ENCODE measurements at regions not wholly inside any gene's neighbourhood (a gene's known extent, or its start where the extent isn't known, plus 50 kb on each side); places are given as distances from the start of the nearest gene placed in this dataset.

DNA sequence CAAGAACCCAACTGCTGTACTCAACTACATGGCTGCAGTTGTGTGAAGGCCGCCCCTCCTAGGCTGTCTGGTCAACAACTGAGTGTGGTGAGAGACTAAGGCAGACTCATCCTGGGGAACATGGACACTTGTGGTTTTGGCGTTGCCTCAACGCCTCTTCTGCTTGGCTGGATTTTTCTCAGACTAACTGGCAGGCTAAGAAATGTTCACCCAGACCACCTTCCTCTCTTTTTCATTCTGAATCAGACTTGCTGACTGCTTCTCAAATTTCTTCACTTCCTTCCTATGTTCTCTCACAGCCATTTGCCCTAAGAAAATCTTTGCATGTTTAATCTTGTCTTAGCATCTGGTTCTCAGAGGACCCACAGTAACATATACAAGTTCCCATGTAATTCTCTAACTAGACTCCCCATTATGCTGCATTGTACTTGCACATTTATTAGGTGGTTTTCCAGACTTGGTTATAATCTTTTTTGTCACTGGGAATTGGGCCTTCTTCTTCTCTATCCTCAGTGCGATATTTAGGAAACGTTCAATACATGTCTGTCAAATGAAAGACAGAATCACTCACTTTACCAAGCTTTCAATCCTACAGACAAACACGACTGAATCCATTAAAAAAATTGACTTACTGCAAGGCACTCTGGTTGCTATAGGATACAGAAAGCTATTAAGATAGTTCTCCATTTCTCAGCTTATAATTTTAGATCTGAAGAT, 327.6 kb downstream of the CCER1 start:
- TF ChIP-seq, protein P1, sequence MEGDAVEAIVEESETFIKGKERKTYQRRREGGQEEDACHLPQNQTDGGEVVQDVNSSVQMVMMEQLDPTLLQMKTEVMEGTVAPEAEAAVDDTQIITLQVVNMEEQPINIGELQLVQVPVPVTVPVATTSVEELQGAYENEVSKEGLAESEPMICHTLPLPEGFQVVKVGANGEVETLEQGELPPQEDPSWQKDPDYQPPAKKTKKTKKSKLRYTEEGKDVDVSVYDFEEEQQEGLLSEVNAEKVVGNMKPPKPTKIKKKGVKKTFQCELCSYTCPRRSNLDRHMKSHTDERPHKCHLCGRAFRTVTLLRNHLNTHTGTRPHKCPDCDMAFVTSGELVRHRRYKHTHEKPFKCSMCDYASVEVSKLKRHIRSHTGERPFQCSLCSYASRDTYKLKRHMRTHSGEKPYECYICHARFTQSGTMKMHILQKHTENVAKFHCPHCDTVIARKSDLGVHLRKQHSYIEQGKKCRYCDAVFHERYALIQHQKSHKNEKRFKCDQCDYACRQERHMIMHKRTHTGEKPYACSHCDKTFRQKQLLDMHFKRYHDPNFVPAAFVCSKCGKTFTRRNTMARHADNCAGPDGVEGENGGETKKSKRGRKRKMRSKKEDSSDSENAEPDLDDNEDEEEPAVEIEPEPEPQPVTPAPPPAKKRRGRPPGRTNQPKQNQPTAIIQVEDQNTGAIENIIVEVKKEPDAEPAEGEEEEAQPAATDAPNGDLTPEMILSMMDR (IDR thresholded peaks at IDR 0.05) = no peak
- no peaks in the 10 kb centered on the region for H3K9me3 ChIP-seq
- H3K4me1 ChIP-seq = no peaks in the 10 kb centered on the region
- WGBS, 3 donors = 83 to 86% (median 85%) methylated on average over 6 of the region's 6 CpGs
- H3K27me3 ChIP-seq (ENCODE audit: insufficient read depth in 3 of 3, low read length in 2 of 3) = no peaks in the 10 kb centered on the region
- no peak overlapping the region for H3K27ac ChIP-seq
- H3K36me3 ChIP-seq (ENCODE audit: insufficient read depth in 1 of 2, low read depth in 1 of 2) = no peaks in the 10 kb centered on the region
- no peak overlapping the region for H3K4me3 ChIP-seq
- intact Hi-C loops (cut with DNase I) = no loop called here
- ATAC-seq (no peak), DNase-seq (no peak)

DNA sequence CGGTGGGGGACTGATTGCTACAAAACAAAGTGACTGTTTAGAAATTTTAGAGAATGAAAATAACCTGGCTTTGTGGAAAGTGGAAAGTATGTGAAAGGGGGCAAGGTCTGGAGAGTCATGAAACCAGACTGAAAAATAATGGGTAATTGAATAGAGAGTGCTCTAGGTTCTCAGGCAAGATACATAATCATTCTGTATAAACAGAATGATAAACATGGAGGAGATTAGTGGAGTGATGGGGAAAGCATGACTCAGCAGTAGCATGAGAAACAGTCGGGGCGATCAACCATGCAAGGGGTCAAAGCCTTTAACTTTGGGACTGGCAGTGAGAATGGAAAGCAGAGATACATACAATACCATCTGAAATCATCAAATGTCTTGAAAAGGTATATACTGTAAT, 332.5 kb downstream of the CCER1 start:
- H3K36me3 ChIP-seq (ENCODE audit: insufficient read depth in 1 of 2, low read depth in 1 of 2) = no peaks in the 10 kb centered on the region
- H3K4me1 ChIP-seq = no peaks in the 10 kb centered on the region
- WGBS, 3 donors = 79 to 95% (median 86%) methylated on average over 3 of the region's 3 CpGs
- no peaks in the 10 kb centered on the region for H3K27me3 ChIP-seq (ENCODE audit: insufficient read depth in 3 of 3, low read length in 2 of 3)
- intact Hi-C loops (cut with DNase I) = no loop called here
- no peak for DNase-seq
- no peak overlapping the region for H3K4me3 ChIP-seq
- ATAC-seq = no peak
- no peaks in the 10 kb centered on the region for H3K9me3 ChIP-seq
- TF ChIP-seq, protein P1 (IDR thresholded peaks at IDR 0.05) = no peak
- no peak overlapping the region for H3K27ac ChIP-seq

DNA sequence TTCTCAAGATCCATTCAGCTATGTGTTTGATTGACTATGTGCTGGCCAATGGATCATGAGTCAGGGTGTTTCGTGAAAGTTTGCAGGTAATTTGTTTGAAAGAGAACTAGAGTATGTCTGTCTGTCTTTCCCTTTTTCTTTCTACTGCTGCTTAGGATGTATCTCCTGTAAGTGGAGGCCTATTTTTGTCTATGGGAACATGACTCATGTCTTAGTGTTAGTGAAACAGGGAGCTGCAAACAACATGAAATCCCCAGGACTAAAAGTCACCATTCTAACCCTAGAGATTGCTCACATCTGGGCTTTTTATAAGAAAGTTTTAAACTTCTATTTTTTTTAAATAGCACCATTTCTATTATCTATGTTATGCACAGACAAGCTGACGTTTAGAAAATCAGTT, 333.0 kb downstream of the CCER1 start:
- DNase-seq (no peak), ATAC-seq (no peak)
- Histone ChIP-seq H3K27ac (no peak overlapping the region), H3K36me3 (ENCODE audit: insufficient read depth in 1 of 2, low read depth in 1 of 2) (no peaks in the 10 kb centered on the region), H3K4me1 (no peaks in the 10 kb centered on the region), H3K9me3 (no peaks in the 10 kb centered on the region), H3K4me3 (no peak overlapping the region), H3K27me3 (ENCODE audit: insufficient read depth in 3 of 3, low read length in 2 of 3) (no peaks in the 10 kb centered on the region)
- 85 to 90% (median 87%) methylated on average over 2 of the region's 2 CpGs for WGBS, 3 donors
- TF ChIP-seq, protein P1 (IDR thresholded peaks at IDR 0.05) = no peak
- intact Hi-C loops (cut with DNase I) = no loop called here

DNA sequence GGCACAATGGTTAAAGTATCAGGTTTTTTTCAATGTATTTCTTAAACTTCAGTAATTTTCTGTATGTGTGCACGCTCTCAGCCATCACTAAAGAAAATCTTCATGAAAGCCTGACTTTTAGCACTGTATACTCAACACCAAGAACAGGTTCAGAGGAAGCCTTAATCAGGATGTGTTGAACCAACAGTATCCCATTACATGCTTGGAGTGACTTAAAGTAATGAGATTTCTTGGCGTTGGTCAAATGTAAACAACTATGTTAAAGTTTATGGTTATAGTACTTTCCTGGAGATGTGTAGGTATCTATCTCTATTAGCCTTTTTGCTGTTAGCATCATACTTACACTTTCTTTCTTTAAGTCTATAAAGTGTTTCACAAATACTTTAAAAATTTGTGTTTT, 335.0 kb downstream of the CCER1 start:
- no peaks in the 10 kb centered on the region for H3K27me3 ChIP-seq (ENCODE audit: insufficient read depth in 3 of 3, low read length in 2 of 3)
- no peaks in the 10 kb centered on the region for H3K4me1 ChIP-seq
- 74 to 82% (median 77%) methylated on average over 2 of the region's 2 CpGs for WGBS, 3 donors
- no peak overlapping the region for H3K4me3 ChIP-seq
- no peaks in the 10 kb centered on the region for H3K36me3 ChIP-seq (ENCODE audit: insufficient read depth in 1 of 2, low read depth in 1 of 2)
- ATAC-seq (no peak), DNase-seq (no peak)
- intact Hi-C loops (cut with DNase I) = no loop called here
- TF ChIP-seq, protein P1 (IDR thresholded peaks at IDR 0.05) = no peak
- H3K27ac ChIP-seq = no peak overlapping the region
- H3K9me3 ChIP-seq = no peaks in the 10 kb centered on the region

DNA sequence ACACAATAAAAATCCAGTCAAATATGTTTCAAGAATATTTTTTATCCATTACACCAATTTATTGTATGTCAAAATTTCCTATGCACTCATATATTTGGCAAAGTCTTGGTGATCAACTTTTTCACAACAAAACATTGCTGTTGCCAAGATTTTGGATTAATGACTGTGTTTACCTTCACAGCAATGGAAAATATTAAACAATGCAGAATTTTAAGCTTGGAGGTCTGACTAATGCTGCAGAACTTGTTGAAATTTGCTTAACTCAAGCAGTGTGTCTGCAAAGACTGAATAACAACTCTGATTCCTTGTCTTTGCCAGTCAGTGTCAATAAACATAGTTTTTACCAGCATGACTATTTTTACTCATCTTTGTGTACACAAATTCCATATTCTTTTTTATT, 336.4 kb downstream of the CCER1 start:
- TF ChIP-seq, protein P1 (IDR thresholded peaks at IDR 0.05) = no peak
- Histone ChIP-seq H3K4me3 (no peak overlapping the region), H3K4me1 (no peaks in the 10 kb centered on the region), H3K27ac (no peak overlapping the region), H3K36me3 (ENCODE audit: insufficient read depth in 1 of 2, low read depth in 1 of 2) (no peaks in the 10 kb centered on the region), H3K27me3 (ENCODE audit: insufficient read depth in 3 of 3, low read length in 2 of 3) (no peaks in the 10 kb centered on the region), H3K9me3 (no peaks in the 10 kb centered on the region)
- ATAC-seq (no peak), DNase-seq (no peak)
- intact Hi-C loops (cut with DNase I) = no loop called here

Measured in psoas muscle (tissue), 7 donors.